ENCODE measurements at regions not wholly inside any gene's neighbourhood (a gene's known extent, or its start where the extent isn't known, plus 50 kb on each side); places are given as distances from the start of the nearest gene placed in this dataset.
"Not testable (repeated sequence)": the region's sequence is repeated elsewhere in the genome, so short reads cannot be mapped to it uniquely, and the experiment has no call there.

GRCh38 chr6:78799682-78800081 lies 67.7 kb upstream of the IRAK1BP1 start:
- Histone ChIP-seq H3K36me3 (no peaks in the 10 kb centered on the region), H3K27ac (no peak overlapping the region), H3K9me3 (peaks cover 0 to 86% (median 5%) of the 10 kb centered on the region in 4 donors), H3K4me1 (no peaks in the 10 kb centered on the region), H3K27me3 (no peaks in the 10 kb centered on the region), H3K4me3 (no peak overlapping the region)
- 94 to 97% methylated on average over 2 of the region's 2 CpGs for WGBS, 2 donors
- TF ChIP-seq POLR2A (IDR thresholded peaks at IDR 0.05) (no peak), CTCF (IDR thresholded peaks at IDR 0.05) (no peak), EP300 (IDR thresholded peaks at IDR 0.05) (no peak)
- no peak for DNase-seq (ENCODE audit: low spot score in 2 of 2)

GRCh38 chr6:78806792-78807191 lies 60.6 kb upstream of the IRAK1BP1 start:
- not testable (repeated sequence) for DNase-seq (ENCODE audit: low spot score in 2 of 2); H3K27ac ChIP-seq; H3K4me1 ChIP-seq; H3K36me3 ChIP-seq; H3K4me3 ChIP-seq; H3K27me3 ChIP-seq
- 83 to 92% methylated on average over 1 of the region's 1 CpG for WGBS, 2 donors
- H3K9me3 ChIP-seq, result peaks cover 0 to 98% (median 4%) of the 10 kb centered on the region in 4 donors

GRCh38 chr6:78807655-78808355 lies 59.5 kb upstream of the IRAK1BP1 start:
- not testable (repeated sequence) for H3K27ac ChIP-seq; DNase-seq (ENCODE audit: low spot score in 2 of 2); H3K27me3 ChIP-seq; H3K36me3 ChIP-seq; H3K4me3 ChIP-seq; H3K4me1 ChIP-seq
- H3K9me3 ChIP-seq, result peaks cover 0 to 93% (median 4%) of the 10 kb centered on the region in 4 donors
- WGBS, 2 donors, result 85 to 90% methylated on average over 10 of the region's 10 CpGs

- Histone ChIP-seq H3K36me3 (no peaks in the 10 kb centered on the region), H3K9me3 (peaks cover 0 to 91% (median 4%) of the 10 kb centered on the region in 4 donors), H3K4me3 (no peak overlapping the region), H3K4me1 (no peaks in the 10 kb centered on the region), H3K27ac (no peak overlapping the region), H3K27me3 (no peaks in the 10 kb centered on the region)
- no peak for TF ChIP-seq CTCF (IDR thresholded peaks at IDR 0.05)
- TF ChIP-seq EP300 (IDR thresholded peaks at IDR 0.05), result no peak
- no peak for TF ChIP-seq POLR2A (IDR thresholded peaks at IDR 0.05)
- no peak for DNase-seq (ENCODE audit: low spot score in 2 of 2)
- WGBS, 2 donors, result 87 to 91% methylated on average over 4 of the region's 4 CpGs
Observed at GRCh38 chr6:78808356-78808891, 58.9 kb upstream of the IRAK1BP1 start.

- Histone ChIP-seq H3K36me3 (no peaks in the 10 kb centered on the region), H3K9me3 (peaks cover 0 to 91% (median 4%) of the 10 kb centered on the region in 4 donors), H3K27ac (no peak overlapping the region), H3K27me3 (no peaks in the 10 kb centered on the region), H3K4me1 (no peaks in the 10 kb centered on the region), H3K4me3 (no peak overlapping the region)
- TF ChIP-seq POLR2A (IDR thresholded peaks at IDR 0.05) (no peak), EP300 (IDR thresholded peaks at IDR 0.05) (no peak), CTCF (IDR thresholded peaks at IDR 0.05) (no peak)
- 87 to 94% methylated on average over 5 of the region's 5 CpGs for WGBS, 2 donors
- no peak for DNase-seq (ENCODE audit: low spot score in 2 of 2)
Observed at GRCh38 chr6:78808933-78809332, 58.4 kb upstream of the IRAK1BP1 start.

GRCh38 chr6:78810146-78810545 lies 57.2 kb upstream of the IRAK1BP1 start:
- 27 to 28% methylated on average over 1 of the region's 1 CpG for WGBS, 2 donors
- Histone ChIP-seq H3K27ac (no peak overlapping the region), H3K27me3 (no peaks in the 10 kb centered on the region), H3K4me1 (no peaks in the 10 kb centered on the region), H3K4me3 (no peak overlapping the region), H3K36me3 (no peaks in the 10 kb centered on the region), H3K9me3 (peaks cover 0 to 87% (median 2%) of the 10 kb centered on the region in 4 donors)
- TF ChIP-seq POLR2A (IDR thresholded peaks at IDR 0.05), result no peak
- no peak for TF ChIP-seq EP300 (IDR thresholded peaks at IDR 0.05)
- no peak for TF ChIP-seq CTCF (IDR thresholded peaks at IDR 0.05)
- no peak for DNase-seq (ENCODE audit: low spot score in 2 of 2)
